Activated CD4-positive, alpha-beta T cell treated with anti-CD3 and anti-CD28 coated beads for 24 hours (primary cell): ENCODE measurements at regions not wholly inside any gene's neighbourhood (a gene's known extent, or its start where the extent isn't known, plus 50 kb on each side); places are given as distances from the start of the nearest gene placed in this dataset.

ENCODE experiments used
- DNase-seq, 2 donors: peaks; one replicate each; pipeline ENCODE4 v3.0.0-alpha.2; 2020; ENCODE audit warnings: low read depth in 2 of 2

GRCh38 chr12:24226745-24227350 is 277.4 kb upstream of the SOX5 start:
- no peak for DNase-seq

DNA sequence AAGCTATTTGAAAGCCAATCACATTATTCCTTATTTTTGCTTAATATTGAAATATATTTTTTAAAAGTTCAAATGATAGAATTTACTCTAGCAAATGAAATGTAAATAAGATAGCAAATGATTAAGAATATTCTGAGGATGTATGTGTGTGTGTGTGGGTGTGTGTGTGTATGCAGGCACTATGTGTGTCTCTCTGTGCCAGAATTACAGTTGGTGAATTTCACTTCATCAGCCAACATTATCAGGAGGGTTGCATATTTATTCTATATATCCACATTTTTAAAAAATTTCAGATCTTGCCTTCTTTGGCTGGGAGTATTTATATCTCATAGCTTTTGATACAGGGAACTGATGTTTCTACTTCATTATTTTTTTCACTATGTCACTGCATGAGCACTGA is 274.9 kb upstream of the SOX5 start:
- DNase-seq = no peak

DNA sequence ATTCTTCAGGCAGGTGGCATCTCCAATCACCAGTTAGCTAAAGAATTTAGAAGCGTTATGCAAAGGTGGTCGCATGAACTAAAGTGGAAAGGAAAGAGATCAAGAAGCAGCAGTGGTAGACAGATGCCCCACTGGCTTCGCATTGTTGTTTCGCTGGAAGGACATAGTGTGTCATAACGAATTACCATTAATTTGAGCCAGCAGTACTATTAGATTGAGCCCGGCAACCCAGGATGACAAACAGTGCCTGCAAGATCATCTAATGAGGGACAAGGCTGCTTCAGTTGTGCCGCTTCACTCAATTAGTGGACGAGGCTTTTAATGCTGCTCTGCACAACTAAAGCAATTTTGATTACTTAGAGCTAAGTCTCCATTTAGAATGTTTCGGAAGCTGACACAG is 274.5 kb upstream of the SOX5 start:
- DNase-seq = no peak

GRCh38 chr12:24222968-24223367 is 273.5 kb upstream of the SOX5 start:
- no peak for DNase-seq

- no peak for DNase-seq
Observed at GRCh38 chr12:24212496-24212895, 263.0 kb upstream of the SOX5 start.

GRCh38 chr12:24206621-24207020 is 257.2 kb upstream of the SOX5 start:
- no peak for DNase-seq

DNA sequence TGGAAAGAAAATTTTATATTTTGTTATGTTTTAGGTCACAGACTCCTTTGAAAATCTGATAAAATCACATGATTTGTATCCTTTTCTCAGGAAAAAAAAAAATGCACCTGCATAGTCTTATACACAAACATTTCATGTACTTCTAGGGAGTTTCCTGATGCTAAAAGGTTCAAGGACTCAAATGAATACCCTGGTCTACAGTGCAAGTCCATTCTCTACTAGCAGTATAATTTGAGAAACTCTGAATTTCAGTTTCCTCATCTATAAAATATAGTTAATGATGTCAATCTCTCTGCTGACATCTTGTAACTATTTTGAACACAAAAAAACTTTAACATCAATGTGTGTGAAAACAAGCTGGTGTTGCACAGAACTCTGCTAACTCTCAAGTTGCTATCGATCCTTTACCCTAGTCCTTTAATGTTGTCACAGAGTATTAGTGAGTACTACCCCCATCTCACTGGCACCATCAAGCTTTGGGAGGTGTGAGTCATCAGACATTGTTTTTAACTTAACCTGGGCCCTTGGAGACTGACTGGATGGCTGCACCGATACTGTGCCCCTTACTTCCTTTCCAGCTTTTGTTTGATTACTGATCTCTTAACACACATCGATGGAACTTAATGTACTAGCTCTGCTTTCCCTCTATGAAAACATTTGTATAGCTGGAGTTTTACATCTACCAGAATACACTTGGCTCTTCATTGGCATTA is 251.9 kb upstream of the SOX5 start:
- DNase-seq = no peak

DNA sequence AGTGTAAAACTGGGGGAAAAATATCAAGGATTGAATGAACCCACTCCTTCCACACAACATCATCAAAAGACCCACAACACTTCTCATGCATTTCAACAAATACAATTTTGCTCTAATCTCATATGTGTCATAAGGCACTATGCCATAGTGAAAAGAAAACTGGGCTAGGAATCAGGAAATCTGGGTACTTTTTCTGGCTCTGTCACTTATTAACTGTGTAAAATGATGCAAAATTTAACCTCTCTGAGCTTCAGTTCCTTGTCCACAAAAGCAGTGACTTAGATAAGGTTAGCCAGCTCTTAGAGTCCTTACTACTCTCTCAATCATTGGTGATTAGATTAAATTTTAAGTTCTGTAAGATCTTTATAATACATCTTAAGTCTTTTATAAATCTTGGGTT is 250.5 kb upstream of the SOX5 start:
- no peak for DNase-seq

GRCh38 chr12:24198936-24199671 is 249.6 kb upstream of the SOX5 start:
- no peak for DNase-seq

- DNase-seq = no peak
Observed at GRCh38 chr12:24198070-24198469, 248.6 kb upstream of the SOX5 start.

DNA sequence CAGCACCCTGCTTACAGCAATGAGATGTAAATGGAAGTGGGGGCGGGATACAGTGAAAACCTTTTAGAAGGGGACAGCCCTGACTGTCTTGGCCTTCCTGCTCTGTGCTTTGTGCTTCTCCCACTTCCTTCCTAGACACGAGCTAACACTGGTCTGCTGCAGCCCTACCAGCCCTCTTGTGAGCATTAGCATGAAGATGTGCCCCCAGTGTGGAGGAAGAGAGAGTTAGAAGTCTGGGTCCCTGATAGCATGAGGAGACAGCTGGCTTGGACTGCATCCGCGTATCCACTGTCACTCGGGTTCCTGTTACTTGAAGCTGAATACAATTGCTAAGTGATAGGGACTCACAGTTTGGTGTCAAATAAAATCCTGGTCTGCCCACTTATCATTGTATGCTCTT is 248.1 kb upstream of the SOX5 start:
- DNase-seq = no peak

DNA sequence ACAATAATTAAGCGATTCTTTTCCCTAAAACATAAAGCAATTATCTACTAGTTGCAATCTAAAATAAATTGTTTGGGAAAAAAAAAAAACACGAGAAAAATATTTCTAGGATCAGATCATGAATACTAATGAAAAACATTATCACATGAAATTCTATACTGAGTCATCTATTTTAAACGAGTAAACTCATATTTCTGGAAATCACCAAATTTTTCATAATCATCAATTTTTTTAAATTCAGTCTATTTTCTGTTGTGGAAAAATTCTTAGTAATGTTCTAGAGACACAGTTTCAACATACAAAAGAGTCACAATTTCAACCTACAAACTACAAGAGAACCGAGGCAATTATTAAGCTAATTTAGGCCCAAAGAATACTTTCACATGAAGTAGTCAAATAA is 245.6 kb upstream of the SOX5 start:
- DNase-seq = no peak

GRCh38 chr12:24191117-24191516 is 241.6 kb upstream of the SOX5 start:
- no peak for DNase-seq

DNA sequence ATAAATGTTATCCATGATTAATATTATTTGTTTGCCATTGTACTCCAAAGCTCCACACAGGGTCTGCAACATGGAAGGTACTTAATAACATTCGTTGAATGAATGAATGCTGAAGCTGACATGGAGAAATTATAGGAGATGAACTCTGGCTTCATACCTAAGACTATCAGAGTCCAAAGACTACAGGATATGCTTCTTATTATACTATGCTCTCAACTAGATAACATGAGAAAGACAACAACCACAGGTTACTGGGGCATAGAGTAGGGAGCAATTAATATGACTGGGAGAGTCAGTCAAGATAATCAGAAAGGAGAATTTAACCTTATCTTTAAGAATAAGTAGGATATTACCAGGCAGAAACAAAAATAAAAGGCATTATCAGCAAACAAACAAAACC is 236.3 kb upstream of the SOX5 start:
- DNase-seq = no peak

- no peak for DNase-seq
Observed at GRCh38 chr12:24177889-24178288, 228.4 kb upstream of the SOX5 start.

GRCh38 chr12:24175929-24176328 is 226.5 kb upstream of the SOX5 start:
- DNase-seq = no peak

DNA sequence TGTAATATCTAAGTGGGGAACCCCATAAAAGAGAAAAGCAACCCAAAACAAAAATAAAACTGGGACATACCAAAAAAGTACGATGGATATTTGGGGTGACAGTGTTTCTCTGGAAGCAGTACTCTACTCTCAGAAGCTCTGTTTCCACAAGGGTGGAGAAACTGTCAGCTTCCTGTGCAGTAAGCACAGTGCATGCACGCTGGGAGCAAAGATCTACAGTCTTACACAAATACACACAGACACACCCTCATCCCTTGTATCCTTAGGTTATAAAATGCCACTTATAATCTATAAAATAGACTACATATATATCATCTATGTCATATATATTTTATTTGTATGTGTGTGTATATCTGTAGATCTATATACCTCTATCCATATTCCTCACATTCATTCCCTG is 225.8 kb upstream of the SOX5 start:
- DNase-seq = no peak

- DNase-seq = no peak
Observed at GRCh38 chr12:24173067-24173466, 223.6 kb upstream of the SOX5 start.

GRCh38 chr12:24172773-24173066 is 223.2 kb upstream of the SOX5 start:
- no peak for DNase-seq

GRCh38 chr12:24172031-24172772 is 222.7 kb upstream of the SOX5 start:
- no peak for DNase-seq

DNA sequence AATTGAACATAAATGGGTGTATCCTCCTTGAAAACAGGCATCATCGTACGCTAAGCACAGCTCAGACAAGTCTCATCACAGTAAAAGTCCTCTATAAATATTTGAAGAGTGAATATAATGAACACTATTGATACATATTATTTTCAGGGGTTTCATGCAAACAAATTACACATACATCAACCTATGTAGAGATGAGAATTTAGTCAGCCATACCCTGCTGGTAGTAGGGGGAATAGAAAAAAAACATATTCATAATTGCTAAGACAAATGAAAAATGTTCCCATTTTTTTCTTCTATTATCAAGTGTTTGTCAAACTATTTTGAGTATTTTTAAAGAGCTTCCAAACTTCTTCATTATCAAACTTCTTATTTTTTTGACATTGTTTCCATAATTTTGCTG is 205.6 kb upstream of the SOX5 start:
- no peak for DNase-seq

DNA sequence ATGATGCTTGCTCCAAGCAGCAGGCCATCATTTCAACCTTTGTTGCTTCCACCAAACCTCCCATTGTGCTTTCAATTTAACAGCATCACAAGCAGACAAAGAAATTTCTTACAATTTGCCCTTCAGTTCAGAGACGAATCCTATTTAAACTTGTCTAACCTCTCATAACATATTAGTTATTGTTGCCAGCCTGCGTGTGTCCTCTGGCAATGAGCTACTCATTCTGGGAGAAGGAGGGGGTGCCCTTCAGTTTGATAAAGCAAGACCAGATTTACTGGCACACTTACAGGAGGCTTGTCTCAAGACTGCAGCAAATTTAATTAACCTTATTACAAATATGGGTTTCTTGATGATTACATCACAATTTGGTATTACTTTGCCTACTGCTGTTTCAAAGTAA is 203.6 kb upstream of the SOX5 start:
- no peak for DNase-seq

DNA sequence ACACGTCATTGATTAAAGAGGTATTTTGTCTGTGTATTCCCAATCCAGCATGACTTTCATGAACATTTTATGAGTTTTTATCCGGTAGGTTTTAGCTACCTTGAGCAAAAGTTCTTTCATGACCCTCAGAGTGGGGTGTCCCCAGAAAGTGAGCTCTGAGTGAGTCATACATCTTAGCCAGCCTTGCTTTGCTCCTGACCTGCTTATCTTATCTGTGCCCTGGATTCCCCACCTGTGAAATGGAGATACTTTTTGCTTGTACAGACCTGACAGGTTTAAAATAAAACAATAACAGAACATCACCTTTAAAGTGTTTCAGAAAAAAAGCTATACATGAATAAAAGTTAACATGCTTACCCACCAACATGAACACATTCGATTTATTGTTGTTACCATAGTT is 202.8 kb upstream of the SOX5 start:
- no peak for DNase-seq
